Hematopoietic multipotent progenitor cell treated with erythropoietin and hydrocortisone succinate and interleukin-3 and kit ligand, for 6 days (in vitro differentiated cells): ENCODE measurements at regions not wholly inside any gene's neighbourhood (a gene's known extent, or its start where the extent isn't known, plus 50 kb on each side); places are given as distances from the start of the nearest gene placed in this dataset.
"Not testable (repeated sequence)": the region's sequence is repeated elsewhere in the genome, so short reads cannot be mapped to it uniquely, and the experiment has no call there.

Experiments
- DNase-seq: peaks from one replicate; pipeline ENCODE4 v3.0.0-alpha.2; 2015

GRCh38 chr18:42486271-42486670, 531.2 kb downstream of the PIK3C3 start:
- DNase-seq = no peak

DNA sequence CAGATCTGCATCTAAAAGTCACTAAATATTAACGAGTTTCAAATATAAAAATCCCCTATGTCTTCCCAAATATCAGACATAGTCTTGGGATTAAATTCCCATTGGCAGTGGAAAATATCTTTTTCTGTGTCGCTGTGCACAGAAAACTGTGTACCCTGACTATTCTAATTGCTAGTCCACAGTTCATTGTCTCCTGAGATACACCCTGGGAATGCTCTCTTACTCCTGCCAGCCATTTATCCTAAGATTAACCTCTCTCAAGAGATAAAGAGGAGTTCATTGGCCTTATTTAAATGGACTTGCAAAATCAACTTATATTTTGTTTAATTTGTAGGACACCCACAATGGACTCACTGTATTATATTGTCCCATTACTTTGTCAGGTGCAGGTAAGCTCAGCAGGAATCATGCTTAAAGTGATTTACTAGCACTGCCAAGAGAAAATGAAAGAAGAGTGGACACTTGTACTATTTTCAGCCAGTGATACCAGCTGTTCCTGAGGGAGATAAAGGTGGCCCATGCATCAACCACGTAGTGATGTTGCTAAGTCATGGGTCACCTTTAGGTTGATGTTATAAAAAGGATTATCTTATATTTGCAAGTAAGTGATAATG, 553.8 kb downstream of the PIK3C3 start:
- no peak for DNase-seq

GRCh38 chr18:42509750-42510415, 554.8 kb downstream of the PIK3C3 start:
- DNase-seq = no peak

GRCh38 chr18:42510540-42510939, 555.5 kb downstream of the PIK3C3 start:
- no peak for DNase-seq

GRCh38 chr18:42513441-42513840, 558.4 kb downstream of the PIK3C3 start:
- no peak for DNase-seq

DNA sequence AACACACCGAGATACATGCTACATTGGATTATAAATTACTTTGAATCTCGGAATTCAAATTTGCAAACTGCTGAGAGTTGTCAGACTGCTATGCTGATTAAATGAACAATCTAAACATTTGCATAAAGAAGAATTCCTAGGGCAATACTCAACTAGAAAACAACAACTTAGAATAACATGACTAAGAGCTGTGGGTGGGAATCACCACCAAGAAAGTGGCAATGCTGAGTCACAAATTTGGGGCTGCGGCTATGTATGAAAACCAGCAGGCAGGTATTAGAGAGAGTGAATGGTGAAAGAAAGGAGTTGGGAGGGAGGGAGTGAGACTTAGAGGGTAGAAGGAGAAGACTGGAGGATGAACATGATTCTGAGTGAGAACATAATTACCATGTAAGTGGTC, 559.5 kb downstream of the PIK3C3 start:
- DNase-seq = no peak

GRCh38 chr18:42517896-42518295, 562.9 kb downstream of the PIK3C3 start:
- DNase-seq = no peak

- not testable (repeated sequence) for DNase-seq
Measured at GRCh38 chr18:42518331-42518730, 563.3 kb downstream of the PIK3C3 start.

- no peak for DNase-seq
Measured at GRCh38 chr18:42520138-42520537, 565.1 kb downstream of the PIK3C3 start.

GRCh38 chr18:42525905-42526304, 570.9 kb downstream of the PIK3C3 start:
- no peak for DNase-seq

GRCh38 chr18:42527766-42528165, 572.7 kb downstream of the PIK3C3 start:
- DNase-seq = no peak

- no peak for DNase-seq
Measured at GRCh38 chr18:42530276-42530675, 575.2 kb downstream of the PIK3C3 start.

- no peak for DNase-seq
Measured at GRCh38 chr18:42532119-42532518, 577.1 kb downstream of the PIK3C3 start.

DNA sequence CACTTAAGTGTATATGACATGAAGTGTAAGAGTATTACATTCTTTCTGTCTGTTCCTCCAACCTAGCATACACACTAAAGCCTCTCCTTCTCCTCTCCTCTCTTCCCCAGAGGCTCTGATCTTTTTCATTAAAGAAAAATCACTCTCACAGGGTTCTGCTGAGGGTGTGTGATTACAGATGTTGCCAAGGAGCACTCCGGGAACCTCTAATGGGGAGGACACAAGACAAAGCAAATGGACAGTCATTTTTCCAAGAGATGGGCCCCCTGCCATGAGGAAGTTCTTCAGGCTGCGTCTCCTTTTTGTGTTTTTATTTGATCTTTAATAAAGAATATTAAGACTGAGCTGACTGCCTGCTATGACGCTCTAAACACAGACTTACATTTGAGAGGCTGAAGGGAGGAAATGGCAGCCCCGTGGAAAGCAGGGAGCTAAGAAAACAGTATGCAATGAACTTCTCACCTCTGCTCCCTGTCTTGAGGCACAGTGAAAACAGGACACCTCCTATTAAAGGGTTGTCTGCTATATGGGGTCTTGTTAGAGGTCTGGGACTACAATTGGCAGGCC, 578.1 kb downstream of the PIK3C3 start:
- DNase-seq = no peak

GRCh38 chr18:42533616-42534015, 578.6 kb downstream of the PIK3C3 start:
- DNase-seq = no peak

- no peak for DNase-seq
Measured at GRCh38 chr18:42534313-42534712, 579.3 kb downstream of the PIK3C3 start.

- no peak for DNase-seq
Measured at GRCh38 chr18:42536442-42536841, 579.0 kb downstream of the RIT2 start.

GRCh38 chr18:42537291-42537690, 578.2 kb downstream of the RIT2 start:
- DNase-seq = no peak

- DNase-seq = no peak
Measured at GRCh38 chr18:42544901-42545300, 570.6 kb downstream of the RIT2 start.

DNA sequence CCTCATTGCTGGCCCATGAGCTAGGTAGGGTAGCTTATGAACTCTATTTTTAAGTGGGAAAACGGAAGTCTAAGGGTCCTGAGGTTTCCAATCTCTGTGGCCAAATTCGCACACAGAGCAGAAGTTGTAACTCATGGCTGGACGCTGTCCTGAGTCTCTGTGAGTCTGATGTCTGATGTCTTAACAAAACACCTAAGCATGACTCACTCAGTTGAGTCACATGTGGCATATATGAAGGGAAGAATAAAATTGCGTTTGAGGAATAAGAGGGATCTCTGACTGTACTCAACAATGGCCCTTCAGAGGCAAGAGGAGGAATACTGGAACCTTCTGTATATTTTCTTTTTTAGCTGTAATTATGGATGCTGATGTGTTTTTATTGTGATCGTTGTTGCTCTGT, 569.7 kb downstream of the RIT2 start:
- DNase-seq = no peak

DNA sequence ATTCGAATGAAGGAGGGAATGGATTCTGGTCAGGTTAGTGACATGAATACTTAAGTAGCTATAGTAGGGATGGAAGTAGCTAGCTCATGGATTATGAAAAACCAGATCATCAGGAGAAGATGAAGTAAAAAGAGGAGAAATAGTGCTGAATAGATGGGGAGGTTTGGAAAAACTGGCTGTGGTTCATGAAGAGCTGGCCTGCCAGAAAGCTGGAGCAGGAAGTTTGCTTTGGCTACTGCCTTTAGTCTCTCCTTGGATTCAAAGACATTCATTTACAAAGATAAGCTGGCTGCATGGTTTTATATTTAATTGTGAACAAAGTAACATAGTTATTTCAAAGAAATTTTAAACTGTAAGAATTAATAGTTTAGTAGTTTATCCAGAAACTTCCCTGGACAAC, 567.0 kb downstream of the RIT2 start:
- DNase-seq = no peak

- no peak for DNase-seq
Measured at GRCh38 chr18:42549596-42549995, 565.9 kb downstream of the RIT2 start.

GRCh38 chr18:42552559-42552958, 562.9 kb downstream of the RIT2 start:
- DNase-seq = not testable (repeated sequence)

GRCh38 chr18:42559069-42559690, 556.3 kb downstream of the RIT2 start:
- DNase-seq = no peak
